ENCODE measurements at regions not wholly inside any gene's neighbourhood (a gene's known extent, or its start where the extent isn't known, plus 50 kb on each side); places are given as distances from the start of the nearest gene placed in this dataset.
A peak's percentile ranks its signal among the peaks of the same experiment; 100 is the strongest.

DNA sequence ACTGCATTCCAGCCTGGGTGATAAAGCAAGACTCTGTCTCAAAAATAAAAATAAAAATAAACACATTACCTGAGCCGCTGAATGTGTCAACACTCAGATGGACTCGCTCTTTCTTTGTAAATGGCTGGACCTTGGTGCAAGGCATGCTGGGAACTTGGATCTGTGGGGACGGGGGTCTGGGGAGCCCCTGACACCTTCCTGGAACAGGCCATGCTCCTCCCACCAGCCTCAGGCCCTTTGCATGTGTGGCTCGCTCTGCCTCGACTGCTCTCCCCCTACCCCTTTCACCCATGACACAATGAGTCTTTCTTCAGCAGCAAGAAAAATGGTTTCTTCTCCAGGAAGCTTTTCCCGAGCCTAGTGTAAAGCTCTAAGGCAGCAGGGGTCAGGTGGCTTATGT lies 94.0 kb upstream of the CDH5 start:
- FAIRE-seq (no peak), DNase-seq (ENCODE audit: insufficient read length, low spot score) (no peak)
- TF ChIP-seq, protein P1, sequence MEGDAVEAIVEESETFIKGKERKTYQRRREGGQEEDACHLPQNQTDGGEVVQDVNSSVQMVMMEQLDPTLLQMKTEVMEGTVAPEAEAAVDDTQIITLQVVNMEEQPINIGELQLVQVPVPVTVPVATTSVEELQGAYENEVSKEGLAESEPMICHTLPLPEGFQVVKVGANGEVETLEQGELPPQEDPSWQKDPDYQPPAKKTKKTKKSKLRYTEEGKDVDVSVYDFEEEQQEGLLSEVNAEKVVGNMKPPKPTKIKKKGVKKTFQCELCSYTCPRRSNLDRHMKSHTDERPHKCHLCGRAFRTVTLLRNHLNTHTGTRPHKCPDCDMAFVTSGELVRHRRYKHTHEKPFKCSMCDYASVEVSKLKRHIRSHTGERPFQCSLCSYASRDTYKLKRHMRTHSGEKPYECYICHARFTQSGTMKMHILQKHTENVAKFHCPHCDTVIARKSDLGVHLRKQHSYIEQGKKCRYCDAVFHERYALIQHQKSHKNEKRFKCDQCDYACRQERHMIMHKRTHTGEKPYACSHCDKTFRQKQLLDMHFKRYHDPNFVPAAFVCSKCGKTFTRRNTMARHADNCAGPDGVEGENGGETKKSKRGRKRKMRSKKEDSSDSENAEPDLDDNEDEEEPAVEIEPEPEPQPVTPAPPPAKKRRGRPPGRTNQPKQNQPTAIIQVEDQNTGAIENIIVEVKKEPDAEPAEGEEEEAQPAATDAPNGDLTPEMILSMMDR (IDR thresholded peaks at IDR 0.05; ENCODE audit: insufficient read depth, missing control alignments) = no peak

DNA sequence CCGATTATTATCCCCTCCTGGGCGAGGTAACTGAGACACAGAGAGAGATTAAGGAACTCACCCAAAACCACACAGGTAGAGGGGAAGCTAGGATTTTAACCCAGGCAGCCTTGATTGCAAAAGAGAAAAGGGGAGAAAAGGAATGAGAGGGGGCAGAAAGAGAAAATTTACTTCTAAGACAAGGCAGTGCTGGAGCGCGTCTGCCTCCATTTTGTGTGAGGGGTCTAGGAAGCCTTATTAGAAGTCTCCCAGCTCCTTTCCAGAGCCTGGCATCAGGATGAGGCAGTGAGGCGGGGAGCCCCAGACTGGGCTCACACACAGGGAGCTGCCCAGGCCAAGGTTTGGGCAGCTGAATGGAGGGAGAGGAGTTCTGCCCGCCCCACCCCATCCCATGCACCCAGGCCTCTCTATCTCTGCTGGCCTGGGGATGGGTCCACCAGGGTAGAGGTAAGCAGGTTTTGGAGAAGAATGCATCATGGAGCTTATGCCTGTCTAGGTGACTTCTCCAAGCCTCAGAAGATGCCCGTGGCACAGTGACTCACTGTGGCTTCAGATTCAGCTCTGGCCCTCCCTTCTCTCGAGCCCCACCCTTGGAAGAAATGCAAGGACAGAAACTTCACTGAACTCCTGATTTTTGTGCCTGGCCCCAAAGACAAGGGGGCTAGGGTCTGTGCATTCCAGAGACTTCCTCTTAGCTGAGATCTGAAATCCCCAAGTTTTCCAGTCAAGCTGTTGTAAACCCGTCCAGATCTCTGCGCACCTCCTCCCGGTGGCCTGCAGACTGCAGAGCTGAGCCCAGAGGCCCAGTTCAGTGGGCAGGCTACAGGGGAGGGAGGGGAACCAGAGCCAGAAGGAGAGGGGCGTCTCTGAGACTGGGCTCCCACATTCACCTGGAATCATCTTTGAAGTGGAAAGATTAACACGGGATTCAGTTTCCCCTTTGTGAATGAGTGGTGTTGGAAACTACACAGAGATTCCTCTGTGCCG lies 95.1 kb upstream of the CDH5 start:
- TF ChIP-seq, protein P1 (IDR thresholded peaks at IDR 0.05; ENCODE audit: insufficient read depth, missing control alignments) = no peak
- FAIRE-seq (no peak), DNase-seq (ENCODE audit: insufficient read length, low spot score) (no peak)

DNA sequence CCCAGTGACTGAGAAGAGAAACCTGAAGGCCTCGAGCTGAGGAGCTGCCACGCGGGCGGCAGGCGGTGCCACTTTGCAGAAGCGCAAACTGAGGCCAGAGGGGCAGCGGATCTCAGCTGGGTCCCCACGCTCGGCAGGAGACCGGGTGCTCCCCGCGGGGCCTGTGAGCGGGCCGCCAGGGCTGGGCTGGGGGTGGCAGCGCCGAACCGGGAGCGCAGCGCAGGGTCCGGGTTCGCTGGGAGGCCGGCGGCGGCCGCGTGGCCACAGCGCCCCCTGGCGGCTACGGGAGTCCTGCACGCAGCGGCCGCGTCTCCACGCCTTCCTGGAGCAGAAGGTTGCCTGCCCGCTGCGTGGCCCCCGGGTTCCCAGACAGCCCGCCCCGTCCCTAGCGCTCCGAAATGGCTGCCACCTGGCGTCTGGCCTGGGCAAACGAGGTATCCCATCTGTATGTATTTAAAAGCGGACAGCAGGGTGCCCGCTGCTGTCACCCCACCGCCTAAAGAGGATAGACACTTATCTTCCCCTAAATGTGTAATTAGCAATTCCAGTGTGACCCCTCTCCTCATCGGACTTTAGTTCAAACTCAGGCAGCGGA lies 96.1 kb upstream of the CDH5 start:
- TF ChIP-seq, protein P1 (IDR thresholded peaks at IDR 0.05; ENCODE audit: insufficient read depth, missing control alignments) = peak; percentile 76

DNA sequence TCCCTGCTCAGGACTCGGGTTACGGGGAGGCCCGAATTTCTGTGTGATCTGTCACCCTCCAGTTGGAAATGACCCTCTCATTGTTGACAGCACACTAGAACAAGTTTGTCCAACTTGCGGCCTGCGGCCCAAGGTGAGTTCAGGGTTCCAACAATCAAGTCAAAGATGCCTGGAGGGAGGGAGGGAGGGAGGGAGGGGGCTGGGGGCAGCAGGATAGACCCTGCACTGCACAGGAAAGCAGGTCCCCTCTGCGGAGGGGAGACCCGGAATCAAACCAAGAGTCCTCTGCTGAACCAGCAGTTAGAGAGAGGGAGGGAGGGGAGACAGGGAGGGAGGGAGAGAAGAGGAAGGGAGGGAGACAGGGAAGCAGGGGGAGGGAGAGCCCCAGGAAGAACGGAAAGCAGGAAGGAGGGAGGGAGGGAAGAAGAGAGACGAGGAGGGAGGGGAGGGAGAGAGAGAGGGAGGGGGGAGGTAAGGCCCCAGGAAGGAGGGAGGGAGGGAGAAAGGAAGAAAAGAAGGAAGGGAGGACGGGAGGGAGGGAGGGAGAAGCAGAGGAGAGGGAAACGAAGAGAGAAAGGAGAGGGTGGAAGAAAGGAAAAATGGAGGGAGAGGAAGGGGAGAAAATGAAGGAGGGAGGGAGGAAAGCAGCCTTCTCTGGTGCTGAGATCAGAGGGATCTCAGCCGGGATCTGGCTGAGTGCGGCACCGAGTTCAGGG lies 96.7 kb upstream of the CDH5 start:
- TF ChIP-seq, protein P1 (IDR thresholded peaks at IDR 0.05; ENCODE audit: insufficient read depth, missing control alignments) = no peak
- FAIRE-seq = no peak
- DNase-seq (ENCODE audit: insufficient read length, low spot score) = no peak

More for the DNA sequence above, 96.1 kb upstream of the CDH5 start:
- FAIRE-seq (no peak), DNase-seq (ENCODE audit: insufficient read length, low spot score) (peak; percentile 64)

DNA sequence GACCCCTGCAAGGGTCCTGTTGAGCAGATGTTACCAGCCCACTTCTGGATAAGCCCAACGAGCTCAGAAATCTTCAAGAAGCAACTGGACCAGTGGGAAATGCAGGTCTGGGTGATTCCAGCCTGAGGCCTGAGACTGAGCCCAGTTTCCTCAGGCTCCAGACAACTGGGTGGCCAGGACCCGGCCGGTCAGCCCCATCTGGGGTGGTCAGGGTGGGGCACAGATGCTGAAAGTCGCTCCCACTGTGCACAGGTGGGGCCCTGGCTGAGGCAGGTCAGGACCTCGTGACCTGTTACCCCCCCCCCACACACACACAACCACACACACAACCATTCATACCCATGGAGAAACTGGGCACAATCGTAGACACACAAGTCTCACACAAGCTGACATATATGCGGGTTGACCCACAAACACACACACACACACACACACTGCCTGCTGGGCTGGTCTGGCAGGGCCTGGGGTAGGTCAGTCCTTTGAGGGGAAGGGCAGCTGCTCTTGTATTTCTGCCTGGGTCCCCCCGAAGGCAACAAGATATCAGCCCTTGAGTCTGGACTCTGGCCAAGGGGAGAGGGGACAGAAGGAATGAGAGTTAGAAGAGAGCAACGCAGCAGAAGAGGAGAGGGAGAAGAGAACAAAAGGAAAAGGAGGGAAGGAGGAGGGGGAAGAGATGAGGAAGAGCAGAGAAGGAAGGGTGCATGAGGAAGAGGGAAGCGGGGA lies 99.0 kb upstream of the CDH5 start:
- TF ChIP-seq, protein P1 (IDR thresholded peaks at IDR 0.05; ENCODE audit: insufficient read depth, missing control alignments) = no peak
- DNase-seq (ENCODE audit: insufficient read length, low spot score) (no peak), FAIRE-seq (no peak)

DNA sequence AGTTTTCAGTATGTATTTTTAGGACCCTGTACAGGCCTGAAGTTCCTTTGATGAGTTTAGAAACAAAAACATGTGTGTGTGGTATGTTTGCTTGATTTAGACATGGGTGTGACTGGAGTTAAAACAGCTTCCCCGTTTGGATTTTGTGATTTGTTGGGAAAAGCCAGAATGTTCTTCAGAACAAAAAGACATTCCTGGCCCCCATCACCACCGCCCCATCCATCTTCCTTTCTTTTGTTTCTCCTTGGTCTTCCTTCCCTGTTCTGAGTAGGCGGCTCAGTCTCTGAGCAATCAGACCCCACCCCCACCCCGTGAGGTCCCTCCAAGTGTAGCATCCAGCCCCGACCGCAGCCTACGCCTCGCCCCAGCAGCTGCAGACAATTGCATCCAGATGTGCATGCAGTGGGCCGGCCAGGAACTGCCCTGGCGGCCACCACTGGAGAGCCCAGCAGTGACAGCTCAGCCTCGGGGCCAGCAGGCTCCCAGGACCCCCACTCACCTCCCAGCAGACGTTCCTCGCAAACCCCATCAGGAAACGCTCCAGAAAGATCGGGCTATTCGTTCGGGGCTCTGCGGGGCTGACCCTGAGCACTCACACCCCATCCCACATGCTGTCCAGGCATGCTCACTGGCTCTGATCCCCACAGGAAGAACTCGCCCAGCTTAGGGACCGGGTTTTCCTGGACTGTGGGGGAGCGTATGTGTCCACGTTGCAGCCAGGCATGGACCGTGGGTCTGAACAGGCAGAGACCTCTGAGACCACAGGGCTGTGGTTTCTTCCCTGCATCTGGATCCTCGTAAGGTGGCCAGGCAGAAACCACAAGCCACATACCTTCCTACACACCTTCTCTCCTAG lies 99.8 kb upstream of the CDH5 start:
- DNase-seq (ENCODE audit: insufficient read length, low spot score) (no peak), FAIRE-seq (no peak)
- TF ChIP-seq, protein P1 (IDR thresholded peaks at IDR 0.05; ENCODE audit: insufficient read depth, missing control alignments) = no peak

All from D721Med (cell line).